K562 (cell line): ENCODE measurements at regions not wholly inside any gene's neighbourhood (a gene's known extent, or its start where the extent isn't known, plus 50 kb on each side); places are given as distances from the start of the nearest gene placed in this dataset.

Source experiments
- ATAC-seq: fragments of 200-7000 bp; cut with Tn5 transposase; 3 replicates; pipeline ENCODE4 v1.9.1; 2020; ENCODE audit warnings: moderate library complexity
- BruUV-seq: library from RNA; stranded (reverse); fragments of 400-500 nt; replicated peaks from 2 replicates; lab custom pipeline; 2021; lab: Mats Ljungman, UMichigan
- CTCF ChIA-PET: fragments of 300-600 bp; formaldehyde crosslinking; extraction: SDS; loops from one replicate; lab custom pipeline; 2021; ENCODE audit warnings: low intra/inter-chr PET ratio; lab: Yijun Ruan, JAX
- POLR2A ChIA-PET: fragments of 300-600, 350-650 bp; sonication (Branson Sonifier 250); formaldehyde crosslinking; extraction: SDS; loops from one replicate; lab custom pipeline; 2021; ENCODE audit warnings: antibody characterized with exemption, inconsistent platforms; lab: Yijun Ruan, JAX
- DNase-seq, 4 experiments: peaks; one replicate each; pipeline versions ENCODE4 v3.0.0 to v3.0.0-alpha.2; 2011 to 2018; ENCODE audit warnings: low spot score in 3 of 4, mixed read lengths in 3 of 4; ENCODE audit errors: extremely low read depth in 1 of 4
- FAIRE-seq: peaks from 2 replicates; lab custom pipeline; 2011; peaks lifted over from hg19 to GRCh38; lab: Jason Lieb, UNC
- H2AFZ ChIP-seq: 2 replicates; pipeline ENCODE4 v1.6.0; 2011; ENCODE audit warnings: low read depth, low read length, control low read depth, inconsistent platforms
- H3K27ac ChIP-seq: fragments of 200-600 bp; 3 replicates; pipeline ENCODE4 v1.8.0; 2011; ENCODE audit warnings: low read depth, mild to moderate bottlenecking, control low read depth, inconsistent platforms, low read length, moderate library complexity, mixed read lengths; ENCODE audit errors: extremely low read depth
- H3K27me3 ChIP-seq, 2 experiments: fragments of 300-600 bp in 1 of 2; 2 replicates in 1 of 2; 3 replicates in 1 of 2; pipeline versions ENCODE4 v1.6.0 to v1.8.0; 2011; ENCODE audit warnings: inconsistent platforms in 2 of 2, low read length in 2 of 2, mild to moderate bottlenecking in 1 of 2, mixed read lengths in 1 of 2, moderate library complexity in 1 of 2; ENCODE audit not compliant: control insufficient read depth in 2 of 2, insufficient read depth in 2 of 2
- H3K36me3 ChIP-seq: fragments of 300-600 bp; 3 replicates; pipeline ENCODE4 v1.8.0; 2011; ENCODE audit warnings: mild to moderate bottlenecking, low read length, inconsistent platforms; ENCODE audit not compliant: control insufficient read depth, insufficient read depth
- H3K4me1 ChIP-seq, 2 experiments: fragments of 200-600 bp in 1 of 2; replicated peaks in 1 of 2; 2 replicates in 1 of 2; 3 replicates in 1 of 2; pipeline versions ENCODE4 v1.5.1 to v1.8.0; 2011; ENCODE audit warnings: inconsistent platforms in 2 of 2, low read length in 2 of 2, mild to moderate bottlenecking in 1 of 2, mixed read lengths in 1 of 2, moderate library complexity in 1 of 2; ENCODE audit not compliant: control insufficient read depth in 2 of 2, insufficient read depth in 2 of 2
- H3K4me2 ChIP-seq: 2 replicates; pipeline ENCODE4 v1.6.1; 2011; ENCODE audit warnings: low read length, control low read depth, inconsistent platforms, mixed read lengths; ENCODE audit not compliant: insufficient read depth
- H3K4me3 ChIP-seq: fragments of 200-600 bp; sonication (generic), shearing (Covaris generic); 2 replicates; pipeline ENCODE4 v1.5.1; 2016; ENCODE audit warnings: control low read depth, inconsistent platforms
- H3K79me2 ChIP-seq: fragments of 200-600 bp; 3 replicates; pipeline ENCODE4 v1.8.0; 2011; ENCODE audit warnings: low read length, inconsistent platforms; ENCODE audit not compliant: control insufficient read depth, insufficient read depth
- H3K9ac ChIP-seq, 2 experiments: 2 replicates each; pipeline versions ENCODE4 v1.6.0 to v1.6.1; 2011; ENCODE audit warnings: low read depth in 2 of 2, low read length in 2 of 2, control low read depth in 1 of 2, inconsistent platforms in 1 of 2, mild to moderate bottlenecking in 1 of 2, mixed read lengths in 1 of 2; ENCODE audit not compliant: insufficient read depth in 1 of 2
- H3K9me1 ChIP-seq: one replicate; pipeline ENCODE4 v1.6.0; 2011; ENCODE audit warnings: inconsistent platforms, mild to moderate bottlenecking, low read length, moderate library complexity; ENCODE audit not compliant: control insufficient read depth, insufficient read depth
- H3K9me3 ChIP-seq: replicated peaks from 2 replicates; pipeline ENCODE4 v1.5.1; 2011; ENCODE audit warnings: low read depth, low read length, inconsistent platforms; ENCODE audit not compliant: control insufficient read depth, insufficient read depth
- H4K20me1 ChIP-seq: replicated peaks from 2 replicates; pipeline ENCODE4 v1.6.1; 2011; ENCODE audit warnings: low read length, inconsistent platforms, mixed read lengths; ENCODE audit not compliant: control insufficient read depth, insufficient read depth
- BCL6 ChIP-seq: fragments of 250-450 bp; sonication (Bioruptor Pico); IDR thresholded peaks from 2 replicates; pipeline ENCODE4 v1.4.0; 2020
- BRCA1 ChIP-seq, 2 experiments: fragments of 450-650 bp in 1 of 2; sonication (generic) in 1 of 2; formaldehyde crosslinking in 1 of 2; IDR thresholded peaks; 2 replicates each; pipeline versions ENCODE4 v1.5.0 to v1.6.1; 2017 to 2020; ENCODE audit warnings: mild to moderate bottlenecking in 1 of 2, missing genetic modification reagents in 1 of 2
- CHCHD3 ChIP-seq: fragments of 250-450 bp; sonication (Bioruptor Pico); IDR thresholded peaks from 2 replicates; pipeline ENCODE4 v2.1.2; 2022; ENCODE audit warnings: mild to moderate bottlenecking
- HDAC1 ChIP-seq, 2 experiments: fragments of 450-650 bp; IDR thresholded peaks; 2 replicates each; pipeline ENCODE4 v1.6.1; 2016 to 2017; ENCODE audit warnings: inconsistent platforms in 1 of 2, mild to moderate bottlenecking in 1 of 2, moderate library complexity in 1 of 2
- MXI1 ChIP-seq: IDR thresholded peaks from 2 replicates; pipeline ENCODE4 v1.6.1; 2011; ENCODE audit warnings: low read depth, mild to moderate bottlenecking, improper control_type of control experiment, low read length
- MYNN ChIP-seq, 2 experiments: sonication (generic); formaldehyde crosslinking in 1 of 2; IDR thresholded peaks; 2 replicates each; pipeline versions ENCODE4 v1.5.0 to v1.6.1; 2016 to 2020; ENCODE audit warnings: antibody characterized with exemption in 1 of 2, missing genetic modification reagents in 1 of 2
- NBN ChIP-seq: fragments of 450-650 bp; IDR thresholded peaks from 2 replicates; pipeline ENCODE4 v1.6.1; 2016; ENCODE audit warnings: low read depth, mild to moderate bottlenecking
- RFX7 ChIP-seq: fragments of 250-450 bp; sonication (Bioruptor Pico); IDR thresholded peaks from 2 replicates; pipeline ENCODE4 v1.5.1; 2021; ENCODE audit warnings: mild to moderate bottlenecking
- SRF ChIP-seq, 2 experiments: fragments of 250-450, 450-650 bp in 1 of 2; sonication (Bioruptor Pico) in 1 of 2; sonication (generic) in 1 of 2; formaldehyde crosslinking; IDR thresholded peaks; 2 replicates each; pipeline versions ENCODE4 v1.5.0 to v1.5.1; 2020 to 2022; ENCODE audit warnings: mild to moderate bottlenecking in 1 of 2, missing genetic modification reagents in 1 of 2
- WHSC1 ChIP-seq: IDR thresholded peaks from one replicate; pipeline ENCODE4 v1.6.1; 2012; ENCODE audit warnings: low read length, control low read depth, inconsistent platforms
- YBX1 ChIP-seq: fragments of 450-650 bp; IDR thresholded peaks from 2 replicates; pipeline ENCODE4 v1.7.1; 2016; ENCODE audit warnings: mild to moderate bottlenecking
- ZNF12 ChIP-seq: sonication (generic); formaldehyde crosslinking; IDR thresholded peaks from 2 replicates; pipeline ENCODE4 v1.4.0; 2020; ENCODE audit warnings: mild to moderate bottlenecking, missing genetic modification reagents
- ZNF146 ChIP-seq: IDR thresholded peaks from one replicate; pipeline ENCODE4 v1.6.1; 2018; ENCODE audit warnings: missing compliant biosample characterization; ENCODE audit not compliant: unreplicated experiment
- ZNF232 ChIP-seq: sonication (generic); formaldehyde crosslinking; IDR thresholded peaks from 2 replicates; pipeline ENCODE4 v1.8.0; 2022; ENCODE audit warnings: mild to moderate bottlenecking, missing genetic modification reagents
- ZNF444 ChIP-seq: fragments of 250-450 bp; sonication (Bioruptor Pico); IDR thresholded peaks from 2 replicates; pipeline ENCODE4 v1.4.0; 2020; ENCODE audit warnings: mild to moderate bottlenecking, moderate library complexity
- ZNF518B ChIP-seq: fragments of 250-450 bp; sonication (Bioruptor Pico); IDR thresholded peaks from 2 replicates; pipeline ENCODE4 v1.5.0; 2021; ENCODE audit warnings: mild to moderate bottlenecking, moderate library complexity
- ZNF583 ChIP-seq: fragments of 250-450 bp; sonication (Bioruptor Pico); IDR thresholded peaks from 2 replicates; pipeline ENCODE4 v1.4.0; 2020
- WGBS: fragments of 100-300 bp; shearing (Covaris generic); methylation state at CpG from one replicate; pipeline ENCODE4 v1.1.6; 2016; ENCODE audit warnings: low coverage, mixed read lengths; ENCODE audit not compliant: insufficient coverage; ENCODE audit errors: missing lambda C conversion rate; 5-methylcytosine and 5-hydroxymethylcytosine counted together
- in situ Hi-C: fragments of 300-500 bp; cut with MboI; formaldehyde crosslinking; loops from 4 replicates; pipeline ENCODE4 v1.15.0; 2018; ENCODE audit warnings: inconsistent platforms, mixed read lengths
- intact Hi-C: fragments of 100-400 bp; cut with micrococcal nuclease; formaldehyde crosslinking; loops from 2 replicates; pipeline ENCODE4 v1.14.2; 2022

- no peak for ATAC-seq
- H3K9ac ChIP-seq, result no peak overlapping the region
- H3K9me1 ChIP-seq, result no peaks in the 10 kb centered on the region
- in situ Hi-C loops, result no loop called here
- no peaks in the 10 kb centered on the region for H3K36me3 ChIP-seq
- H4K20me1 ChIP-seq, result no peaks in the 10 kb centered on the region
- H3K27me3 ChIP-seq, result no peaks in the 10 kb centered on the region
- DNase-seq, result no peak
- no peaks in the 10 kb centered on the region for H3K9me3 ChIP-seq
- H3K4me3 ChIP-seq, result no peak overlapping the region
- no peak overlapping the region for H3K27ac ChIP-seq
- H3K79me2 ChIP-seq, result no peaks in the 10 kb centered on the region
- no peaks in the 10 kb centered on the region for H3K4me1 ChIP-seq
- intact Hi-C loops, result no loop called here
- ChIA-PET POLR2A (no interaction called here), CTCF (no interaction called here)
- H2AFZ ChIP-seq, result no peak overlapping the region
- no peak overlapping the region for H3K4me2 ChIP-seq
- WGBS, result under 1% methylated on average over 9 of the region's 9 CpGs
- FAIRE-seq, result no peak
- no TSS peak for BruUV-seq
- TF ChIP-seq ZNF146 (CRISPR knock-in tag), result no peak
- no peak for TF ChIP-seq CHCHD3 (CRISPR knock-in tag)
- no peak for TF ChIP-seq BCL6
- no peak for TF ChIP-seq WHSC1
- no peak for TF ChIP-seq HDAC1 (IDR thresholded peaks at IDR 0.05)
- TF ChIP-seq ZNF444, result no peak
- TF ChIP-seq YBX1, result no peak
- no peak for TF ChIP-seq ZNF583
- no peak for TF ChIP-seq ZNF232 (CRISPR knock-in tag)
- TF ChIP-seq MXI1, result no peak
- TF ChIP-seq ZNF12 (CRISPR knock-in tag), result no peak
- no peak for TF ChIP-seq BRCA1 (IDR thresholded peaks at IDR 0.05)
- TF ChIP-seq BRCA1 (CRISPR knock-in tag; IDR thresholded peaks at IDR 0.05), result no peak
- no peak for TF ChIP-seq SRF (CRISPR knock-in tag; IDR thresholded peaks at IDR 0.05)
- no peak for TF ChIP-seq ZNF518B (CRISPR knock-in tag)
- TF ChIP-seq MYNN (IDR thresholded peaks at IDR 0.05), result no peak
- TF ChIP-seq MYNN (CRISPR knock-in tag; IDR thresholded peaks at IDR 0.05), result no peak
- no peak for TF ChIP-seq NBN
- no peak for TF ChIP-seq RFX7 (CRISPR knock-in tag)
These were observed 140.9 kb upstream of the NRBF2 start for GRCh38 chr10:62992145-62992721.
